ENCODE measurements at regions not wholly inside any gene's neighbourhood (a gene's known extent, or its start where the extent isn't known, plus 50 kb on each side); places are given as distances from the start of the nearest gene placed in this dataset.

- in situ Hi-C loops (cut with HindIII; ENCODE audit: low pct_ligation_motif_present, low sequenced_read_pairs), result no loop called here
- TF ChIP-seq CTCF (IDR thresholded peaks at IDR 0.05; ENCODE audit: low read depth, low read length, missing control alignments), result no peak
- H3K27me3 ChIP-seq (replicated peaks), result no peaks in the 10 kb centered on the region
- DNase-seq, result no peak
- no peak overlapping the region for H3K27ac ChIP-seq
- no peaks in the 10 kb centered on the region for H3K36me3 ChIP-seq (replicated peaks)
- no peak overlapping the region for H3K4me3 ChIP-seq (ENCODE audit: low read depth, low read length)
These were observed 326.8 kb downstream of the PIK3C3 start for GRCh38 chr18:42281851-42282250.

- H3K36me3 ChIP-seq (replicated peaks), result no peaks in the 10 kb centered on the region
- no peak overlapping the region for H3K27ac ChIP-seq
- no peak for TF ChIP-seq CTCF (IDR thresholded peaks at IDR 0.05; ENCODE audit: low read depth, low read length, missing control alignments)
- no peak for DNase-seq
- no peak overlapping the region for H3K4me3 ChIP-seq (ENCODE audit: low read depth, low read length)
- H3K27me3 ChIP-seq (replicated peaks), result no peaks in the 10 kb centered on the region
- in situ Hi-C loops (cut with HindIII; ENCODE audit: low pct_ligation_motif_present, low sequenced_read_pairs), result no loop called here
These were observed 332.0 kb downstream of the PIK3C3 start for GRCh38 chr18:42287047-42287446.

- Histone ChIP-seq H3K36me3 (replicated peaks) (no peaks in the 10 kb centered on the region), H3K27ac (no peak overlapping the region), H3K27me3 (replicated peaks) (no peaks in the 10 kb centered on the region), H3K4me3 (ENCODE audit: low read depth, low read length) (no peak overlapping the region)
- TF ChIP-seq CTCF (IDR thresholded peaks at IDR 0.05; ENCODE audit: low read depth, low read length, missing control alignments), result no peak
- in situ Hi-C loops (cut with HindIII; ENCODE audit: low pct_ligation_motif_present, low sequenced_read_pairs), result no loop called here
- no peak for DNase-seq
These were observed 333.1 kb downstream of the PIK3C3 start for GRCh38 chr18:42288129-42288528.

GRCh38 chr18:42289526-42289925 is 334.5 kb downstream of the PIK3C3 start:
- Histone ChIP-seq H3K4me3 (ENCODE audit: low read depth, low read length) (no peak overlapping the region), H3K36me3 (replicated peaks) (no peaks in the 10 kb centered on the region), H3K27me3 (replicated peaks) (no peaks in the 10 kb centered on the region), H3K27ac (no peak overlapping the region)
- in situ Hi-C loops (cut with HindIII; ENCODE audit: low pct_ligation_motif_present, low sequenced_read_pairs), result no loop called here
- no peak for DNase-seq
- no peak for TF ChIP-seq CTCF (IDR thresholded peaks at IDR 0.05; ENCODE audit: low read depth, low read length, missing control alignments)

- in situ Hi-C loops (cut with HindIII; ENCODE audit: low pct_ligation_motif_present, low sequenced_read_pairs), result no loop called here
- Histone ChIP-seq H3K27me3 (replicated peaks) (no peaks in the 10 kb centered on the region), H3K4me3 (ENCODE audit: low read depth, low read length) (no peak overlapping the region), H3K36me3 (replicated peaks) (no peaks in the 10 kb centered on the region), H3K27ac (no peak overlapping the region)
- DNase-seq, result no peak
- TF ChIP-seq CTCF (IDR thresholded peaks at IDR 0.05; ENCODE audit: low read depth, low read length, missing control alignments), result no peak
These were observed 335.6 kb downstream of the PIK3C3 start for GRCh38 chr18:42290318-42291307.

All from brain microvascular endothelial cell (primary cell).